ENCODE measurements at regions not wholly inside any gene's neighbourhood (a gene's known extent, or its start where the extent isn't known, plus 50 kb on each side); places are given as distances from the start of the nearest gene placed in this dataset.

DNA sequence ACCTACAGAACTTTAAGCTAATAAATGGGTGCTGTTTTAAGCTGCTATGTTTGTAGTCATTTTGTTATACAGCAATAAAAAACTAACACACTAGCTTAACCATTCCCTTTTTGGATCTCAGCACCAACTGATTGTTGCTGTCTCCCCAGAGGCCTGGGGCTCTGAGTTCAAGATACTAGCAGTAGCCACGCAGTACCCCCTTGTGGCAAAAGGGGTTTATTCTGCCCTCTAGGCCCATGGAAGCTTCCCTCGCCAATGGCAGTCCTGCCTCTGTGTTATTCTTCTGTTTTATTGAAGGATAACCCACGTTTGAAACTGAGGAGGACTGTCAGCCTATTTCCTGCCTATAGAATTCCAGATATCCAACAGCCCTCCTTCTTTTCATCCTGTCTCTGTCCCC is 455.3 kb upstream of the ATP2B1 start:
- no peak for DNase-seq (ENCODE audit: low read depth, low spot score)

- no peak for DNase-seq (ENCODE audit: low read depth, low spot score)
Measured at GRCh38 chr12:90153827-90154226, 445.2 kb upstream of the ATP2B1 start.

DNA sequence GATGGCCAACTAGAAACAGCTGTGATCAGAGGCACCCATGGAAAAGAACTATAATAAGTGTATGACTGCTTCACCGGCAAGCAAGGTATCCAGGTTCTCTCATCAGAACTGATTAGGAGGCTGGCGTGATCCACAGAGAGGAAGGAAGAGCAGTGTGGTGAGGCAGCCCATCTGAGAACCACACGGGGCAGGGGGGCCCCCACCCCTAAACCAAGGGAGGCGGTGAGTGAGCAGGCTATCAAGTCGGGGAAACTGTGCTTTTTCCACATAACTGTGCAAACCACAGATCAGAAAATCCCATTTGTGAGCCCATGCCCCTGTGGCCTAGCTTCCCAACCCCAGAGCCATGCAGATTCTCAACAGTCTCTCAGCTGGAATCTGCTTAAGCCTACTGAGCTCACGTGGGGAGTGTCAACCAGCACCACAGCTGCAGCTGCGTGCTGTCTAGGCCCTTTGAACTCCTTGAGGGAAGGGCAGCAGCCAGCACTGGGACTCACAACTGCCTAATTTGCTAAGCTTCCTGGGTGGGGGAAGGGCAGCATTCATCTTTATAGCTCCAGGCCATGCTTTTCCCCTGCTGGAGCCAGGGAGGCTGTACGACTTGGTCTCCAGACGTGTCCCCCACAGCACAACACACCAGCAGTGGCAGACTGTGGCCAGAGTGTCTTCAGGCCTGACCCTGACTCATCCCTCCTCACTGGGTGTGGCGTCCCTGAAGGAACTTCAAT is 444.4 kb upstream of the ATP2B1 start:
- no peak for DNase-seq (ENCODE audit: low read depth, low spot score)

DNA sequence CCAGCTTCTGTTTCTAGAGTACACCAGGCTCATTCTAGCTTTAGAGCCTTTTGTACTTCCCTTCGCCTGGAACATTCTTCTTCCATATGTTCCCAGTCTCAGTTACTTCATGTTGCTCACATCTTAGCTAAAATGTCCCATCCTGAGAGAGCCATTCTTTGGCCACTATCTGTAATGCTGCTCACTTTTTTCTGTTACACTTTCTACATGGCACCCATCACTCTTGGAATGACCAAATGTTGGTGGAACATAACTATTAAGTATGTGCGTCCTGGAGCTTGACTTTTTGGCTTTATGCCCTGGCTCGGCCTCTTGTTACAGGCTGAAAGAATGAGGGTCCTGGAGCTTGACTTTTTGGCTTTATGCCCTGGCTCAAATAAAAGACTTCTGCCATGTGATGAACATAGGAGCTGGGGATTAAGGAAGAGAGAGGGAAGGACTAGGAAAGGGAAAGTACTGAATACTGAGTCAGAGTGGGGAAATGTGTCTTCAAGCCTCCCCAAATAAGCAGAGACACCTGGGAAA is 442.9 kb upstream of the ATP2B1 start:
- no peak for DNase-seq (ENCODE audit: low read depth, low spot score)

DNA sequence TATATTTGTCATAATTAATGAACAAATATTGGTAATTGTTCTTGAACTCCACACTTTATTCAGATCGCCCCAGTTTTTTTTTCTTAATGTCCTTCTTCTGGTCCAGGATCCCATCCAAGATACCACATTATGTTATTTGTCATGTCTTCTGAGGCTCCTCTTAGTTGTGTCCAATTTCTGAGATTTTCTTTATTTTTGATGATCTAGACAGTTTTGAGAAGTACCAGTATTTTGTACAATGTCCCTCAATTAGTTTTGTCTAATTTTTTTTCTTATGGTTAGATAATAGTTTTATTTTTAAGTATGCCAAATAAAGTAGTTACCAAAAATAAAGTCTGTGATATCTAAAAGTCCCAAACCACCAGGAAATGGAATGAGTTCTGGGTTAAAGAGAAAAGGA is 440.8 kb upstream of the ATP2B1 start:
- no peak for DNase-seq (ENCODE audit: low read depth, low spot score)

- DNase-seq (ENCODE audit: low read depth, low spot score), result no peak
Measured at GRCh38 chr12:90129366-90130030, 420.9 kb upstream of the ATP2B1 start.

DNA sequence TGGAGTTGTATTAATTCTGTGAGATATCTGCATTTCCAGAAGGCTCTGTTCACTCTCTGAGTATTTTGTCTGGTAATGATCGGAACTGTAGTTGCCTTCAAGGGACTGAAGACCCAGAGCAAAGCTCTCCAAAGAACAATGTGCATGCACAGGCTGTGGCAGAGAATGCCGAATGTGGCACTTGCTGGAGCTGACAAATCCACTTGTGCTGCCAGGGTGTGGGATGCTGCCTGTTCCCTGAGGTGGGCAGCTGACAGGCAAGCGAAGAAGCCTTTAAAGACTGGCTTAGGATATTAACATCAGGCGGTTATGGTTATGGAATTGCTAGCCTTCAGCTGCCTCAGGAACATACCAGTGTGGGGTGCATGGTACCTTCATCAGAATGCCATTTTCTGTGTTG is 419.9 kb upstream of the ATP2B1 start:
- no peak for DNase-seq (ENCODE audit: low read depth, low spot score)

- no peak for DNase-seq (ENCODE audit: low read depth, low spot score)
Measured at GRCh38 chr12:90126125-90126524, 417.5 kb upstream of the ATP2B1 start.

DNA sequence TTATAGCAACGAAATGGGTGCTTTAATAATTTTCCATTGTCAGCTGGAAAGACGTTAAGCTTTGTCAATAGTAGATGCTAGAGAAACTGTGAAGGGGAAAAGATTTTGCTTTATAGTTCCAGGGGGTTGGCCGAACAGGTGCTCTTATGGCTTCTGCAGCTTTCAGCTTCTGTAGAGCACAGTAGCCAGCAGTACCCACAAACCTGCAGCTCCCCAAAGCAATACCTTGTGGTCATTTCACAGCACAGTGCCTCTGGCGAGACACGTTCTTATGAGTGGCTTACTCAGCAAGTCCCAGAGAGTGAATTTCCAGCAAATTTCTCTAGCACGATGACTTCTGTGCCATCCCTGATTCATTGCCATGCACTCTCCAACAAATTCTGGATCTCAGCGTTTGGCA is 416.3 kb upstream of the ATP2B1 start:
- no peak for DNase-seq (ENCODE audit: low read depth, low spot score)

- DNase-seq (ENCODE audit: low read depth, low spot score), result no peak
Measured at GRCh38 chr12:90124289-90124688, 415.7 kb upstream of the ATP2B1 start.

DNA sequence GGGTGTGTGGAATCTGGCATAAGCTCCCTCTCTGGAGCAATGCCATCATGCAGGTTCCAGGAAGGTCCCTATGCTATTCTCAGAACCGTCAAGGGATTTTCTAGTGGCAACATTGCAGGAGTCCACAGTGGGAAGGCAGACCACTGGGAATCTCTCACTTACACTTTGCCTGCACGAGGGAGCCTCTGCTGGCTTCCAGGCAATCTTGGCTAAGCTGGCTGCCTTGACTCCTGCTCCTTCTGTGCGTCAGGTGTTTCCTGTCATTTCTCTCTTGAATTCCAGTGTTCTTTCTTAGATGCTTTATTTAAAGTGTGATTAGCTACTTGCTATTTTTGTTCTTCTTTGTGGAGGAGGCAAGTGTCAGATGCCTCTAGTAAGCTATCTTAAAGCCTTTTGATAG is 414.0 kb upstream of the ATP2B1 start:
- DNase-seq (ENCODE audit: low read depth, low spot score), result peak; percentile 27

- DNase-seq (ENCODE audit: low read depth, low spot score), result no peak
Measured at GRCh38 chr12:90120627-90121026, 412.0 kb upstream of the ATP2B1 start.

GRCh38 chr12:90112666-90113065 is 404.0 kb upstream of the ATP2B1 start:
- DNase-seq (ENCODE audit: low read depth, low spot score), result no peak

DNA sequence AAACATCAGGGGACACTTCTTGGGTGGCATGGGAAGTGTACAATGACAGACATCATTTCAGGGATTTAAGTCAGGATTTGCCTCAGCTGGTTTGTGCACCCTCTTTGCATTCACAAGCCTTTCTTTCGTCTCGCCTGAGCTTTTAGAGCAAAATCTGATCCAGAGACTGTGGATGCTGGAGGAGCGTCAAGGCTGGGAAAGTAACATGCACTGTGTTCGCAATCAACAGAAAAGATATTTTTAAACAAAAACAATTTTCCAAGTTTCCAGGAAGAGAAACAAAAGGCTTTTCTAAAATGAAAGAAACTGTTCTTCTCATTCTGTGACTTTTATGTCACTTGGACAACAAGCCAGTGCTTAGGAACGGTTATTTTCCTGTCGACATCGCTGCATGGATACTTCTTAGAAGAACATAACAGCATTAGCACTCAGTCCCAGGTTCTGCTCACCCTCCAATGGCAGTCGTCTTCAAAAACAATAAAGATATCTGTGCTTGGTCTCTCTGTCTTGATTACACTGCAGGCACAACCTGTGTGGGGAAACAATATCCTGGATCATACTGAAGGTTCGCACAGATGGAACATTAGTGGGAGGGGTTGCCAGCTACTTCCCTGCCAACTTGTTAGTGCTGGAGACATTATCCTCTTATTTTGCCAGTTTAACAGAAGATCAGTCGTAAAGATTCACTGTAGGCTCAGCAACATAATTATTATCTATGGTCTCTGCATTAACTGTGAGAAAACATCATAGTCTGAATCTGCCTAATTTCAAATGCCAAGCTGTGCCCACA is 403.3 kb upstream of the ATP2B1 start:
- DNase-seq (ENCODE audit: low read depth, low spot score), result no peak

GRCh38 chr12:90106568-90106967 is 397.9 kb upstream of the ATP2B1 start:
- no peak for DNase-seq (ENCODE audit: low read depth, low spot score)

GRCh38 chr12:90102957-90103652 is 394.5 kb upstream of the ATP2B1 start:
- no peak for DNase-seq (ENCODE audit: low read depth, low spot score)

- no peak for DNase-seq (ENCODE audit: low read depth, low spot score)
Measured at GRCh38 chr12:90100579-90100978, 391.9 kb upstream of the ATP2B1 start.

DNA sequence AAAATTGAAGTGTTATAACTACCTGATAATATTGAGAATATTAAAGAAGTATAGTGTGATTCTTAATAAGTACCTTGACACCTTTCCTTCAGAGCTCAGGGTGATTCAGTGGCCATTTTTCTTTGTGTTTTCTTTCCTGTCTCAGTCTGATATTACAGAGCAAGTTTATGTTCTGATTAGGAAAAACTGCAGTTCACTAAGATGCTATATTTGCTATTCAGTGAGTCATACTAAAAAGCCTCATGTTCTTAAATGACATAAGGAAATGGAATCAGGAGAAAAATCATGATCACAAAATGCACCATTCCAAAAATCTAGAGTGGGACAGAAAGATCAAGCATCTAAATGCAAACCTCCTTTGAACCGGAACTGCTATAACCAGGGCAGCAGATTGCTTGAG is 390.6 kb upstream of the ATP2B1 start:
- DNase-seq (ENCODE audit: low read depth, low spot score), result no peak

DNA sequence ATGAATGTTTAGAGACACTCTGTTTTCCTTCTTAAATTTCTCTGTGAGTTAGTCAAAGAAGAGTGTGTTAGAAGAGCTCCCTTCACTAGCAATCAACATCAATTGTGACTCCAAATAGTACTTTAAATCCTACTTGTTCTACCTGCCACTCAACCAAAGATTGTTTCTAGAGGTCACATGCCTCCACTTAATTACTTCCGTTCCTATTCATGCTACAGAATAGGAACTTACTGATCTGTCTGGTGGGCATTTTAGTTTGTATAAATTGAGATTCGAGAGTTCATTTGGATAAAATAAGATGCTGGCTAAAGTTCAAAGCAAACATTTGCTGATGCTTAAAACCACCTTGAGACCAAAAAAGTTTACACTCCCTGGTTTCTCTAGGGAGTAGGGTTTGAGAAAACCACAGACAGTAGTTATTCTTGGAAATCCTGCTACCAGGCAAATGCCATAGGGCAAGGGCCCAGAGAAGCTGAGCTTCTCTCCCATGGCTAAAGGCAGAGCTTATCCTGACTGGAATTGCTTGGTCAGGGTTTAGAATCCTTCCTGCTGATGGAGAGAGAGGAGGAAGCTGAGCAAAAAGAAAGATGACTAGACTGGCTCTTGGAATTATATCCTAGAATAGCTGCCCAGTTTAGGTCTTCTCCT is 389.6 kb upstream of the ATP2B1 start:
- DNase-seq (ENCODE audit: low read depth, low spot score), result no peak

- no peak for DNase-seq (ENCODE audit: low read depth, low spot score)
Measured at GRCh38 chr12:90091809-90092208, 383.2 kb upstream of the ATP2B1 start.
